RPMI7951 (cell line): ENCODE measurements at regions not wholly inside any gene's neighbourhood (a gene's known extent, or its start where the extent isn't known, plus 50 kb on each side); places are given as distances from the start of the nearest gene placed in this dataset.
"Not testable (repeated sequence)": the region's sequence is repeated elsewhere in the genome, so short reads cannot be mapped to it uniquely, and the experiment has no call there.

Experiments
- DNase-seq: peaks from one replicate; pipeline ENCODE4 v3.0.0-alpha.2; 2012; ENCODE audit warnings: low read depth

GRCh38 chr18:60017371-60017770 is 117.6 kb downstream of the PMAIP1 start:
- DNase-seq = no peak

- not testable (repeated sequence) for DNase-seq
These were observed 116.0 kb downstream of the PMAIP1 start for GRCh38 chr18:60015826-60016225.

GRCh38 chr18:60013148-60013547 is 113.4 kb downstream of the PMAIP1 start:
- DNase-seq = not testable (repeated sequence)

- DNase-seq = no peak
These were observed 111.2 kb downstream of the PMAIP1 start for GRCh38 chr18:60010984-60011383.

GRCh38 chr18:60010513-60010912 is 110.7 kb downstream of the PMAIP1 start:
- no peak for DNase-seq

- DNase-seq = no peak
These were observed 107.9 kb downstream of the PMAIP1 start for GRCh38 chr18:60007661-60008060.

DNA sequence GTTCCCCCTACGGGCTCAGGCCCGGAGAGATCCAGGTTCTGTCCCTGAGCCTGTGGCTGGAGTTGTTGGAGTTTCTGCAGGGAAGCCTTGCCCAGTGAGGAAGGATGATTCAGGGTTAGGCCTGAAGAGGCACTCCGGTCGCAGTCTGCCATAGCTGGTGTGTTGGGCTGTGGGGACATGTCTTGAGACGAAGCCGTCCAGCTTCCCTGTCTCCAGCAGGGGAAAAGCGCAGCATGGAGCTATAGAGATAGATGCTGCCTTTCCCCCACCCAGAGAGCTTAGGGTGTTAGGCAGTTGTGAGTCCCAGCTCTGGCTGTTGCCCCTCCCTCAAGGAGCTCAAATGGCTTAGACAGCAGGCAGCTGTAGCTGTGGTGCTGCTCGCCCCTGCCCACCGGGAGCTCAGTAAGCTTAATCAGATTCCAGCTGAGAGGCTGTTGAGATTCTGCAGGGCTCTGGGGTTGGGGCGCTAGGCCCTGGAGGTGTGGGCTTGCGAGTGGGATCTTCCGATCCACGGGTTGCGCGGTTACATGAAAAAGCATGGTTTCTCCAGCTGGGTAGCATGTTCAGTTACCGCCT is 103.9 kb downstream of the PMAIP1 start:
- DNase-seq = no peak

DNA sequence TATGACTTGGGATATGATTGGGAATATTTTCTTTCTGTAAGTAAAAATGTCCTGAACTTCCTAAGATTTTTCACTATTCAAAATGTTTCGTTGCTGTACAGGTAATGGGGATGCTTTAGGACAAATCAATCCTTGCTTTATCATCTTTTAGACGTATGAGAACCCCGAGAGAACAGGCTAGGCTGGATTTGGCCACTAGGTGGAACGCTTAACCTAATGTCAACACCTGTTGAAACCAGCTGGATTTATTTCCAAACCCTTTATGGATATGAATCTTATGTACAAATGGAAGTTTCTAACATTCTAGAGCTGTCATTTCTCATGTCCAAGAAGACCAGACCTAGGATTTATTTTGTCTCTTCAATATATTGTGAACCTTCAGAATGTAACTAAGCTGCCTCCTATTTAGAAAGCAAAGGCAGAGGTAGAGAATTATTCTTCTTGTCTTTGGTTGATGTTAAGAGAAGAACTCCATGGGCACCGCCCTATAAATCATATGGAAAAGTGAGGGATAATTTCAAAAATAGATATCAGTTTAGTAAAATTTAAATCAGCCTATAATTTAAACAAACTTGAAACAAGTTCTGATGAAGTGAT is 96.7 kb downstream of the PMAIP1 start:
- DNase-seq = peak; percentile 29

- peak; percentile 16 for DNase-seq
These were observed 94.6 kb downstream of the PMAIP1 start for GRCh38 chr18:59994357-59994756.

GRCh38 chr18:59993560-59993959 is 93.8 kb downstream of the PMAIP1 start:
- DNase-seq = peak; percentile 13

GRCh38 chr18:59990121-59990823 is 90.5 kb downstream of the PMAIP1 start:
- peak; percentile 6 for DNase-seq

- DNase-seq = peak; percentile 37
These were observed 88.4 kb downstream of the PMAIP1 start for GRCh38 chr18:59988098-59988706.

- no peak for DNase-seq
These were observed 87.3 kb downstream of the PMAIP1 start for GRCh38 chr18:59987102-59987501.

- DNase-seq = no peak
These were observed 86.3 kb downstream of the PMAIP1 start for GRCh38 chr18:59986139-59986538.

DNA sequence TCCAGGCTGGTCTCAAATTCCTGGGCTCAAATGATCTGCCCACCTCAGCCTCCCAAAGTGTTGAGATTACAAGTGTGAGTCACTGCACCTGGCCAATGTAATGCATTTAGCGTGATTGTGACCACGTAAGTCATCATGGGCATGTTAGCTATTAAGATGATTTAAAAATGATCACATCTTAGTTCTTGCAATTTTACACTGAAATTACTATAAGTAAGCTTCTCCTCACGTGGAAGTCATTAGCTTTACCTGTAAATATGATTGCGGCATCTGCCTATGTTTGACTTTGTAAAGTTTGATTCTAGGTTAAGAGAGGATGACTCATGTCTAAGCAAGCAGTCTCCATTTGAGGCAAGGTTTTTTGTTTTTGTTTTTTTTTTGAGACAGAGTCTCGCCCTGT is 85.5 kb downstream of the PMAIP1 start:
- no peak for DNase-seq

DNA sequence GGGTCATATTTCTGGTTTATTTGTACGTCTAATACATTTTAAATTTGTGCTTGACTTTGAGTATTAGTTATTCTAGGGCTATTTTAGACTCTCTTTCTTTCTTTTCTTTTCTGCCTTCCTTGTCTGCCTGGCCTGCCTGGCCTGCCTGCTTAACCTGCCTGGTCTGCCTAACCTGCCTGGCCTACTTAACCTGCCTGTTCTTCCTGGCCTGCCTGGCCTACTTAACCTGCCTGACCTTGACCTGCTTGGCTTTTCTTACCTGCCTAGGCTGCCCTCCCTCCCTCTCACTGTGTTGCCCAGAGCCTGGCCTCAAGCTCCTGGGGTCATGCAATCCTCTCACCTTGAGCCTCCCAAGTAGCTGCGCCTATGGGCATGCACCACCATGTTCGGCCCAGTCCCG is 83.7 kb downstream of the PMAIP1 start:
- no peak for DNase-seq

GRCh38 chr18:59980188-59980637 is 80.4 kb downstream of the PMAIP1 start:
- DNase-seq = no peak

GRCh38 chr18:59971871-59972428 is 72.2 kb downstream of the PMAIP1 start:
- no peak for DNase-seq

GRCh38 chr18:59971144-59971543 is 71.3 kb downstream of the PMAIP1 start:
- not testable (repeated sequence) for DNase-seq

DNA sequence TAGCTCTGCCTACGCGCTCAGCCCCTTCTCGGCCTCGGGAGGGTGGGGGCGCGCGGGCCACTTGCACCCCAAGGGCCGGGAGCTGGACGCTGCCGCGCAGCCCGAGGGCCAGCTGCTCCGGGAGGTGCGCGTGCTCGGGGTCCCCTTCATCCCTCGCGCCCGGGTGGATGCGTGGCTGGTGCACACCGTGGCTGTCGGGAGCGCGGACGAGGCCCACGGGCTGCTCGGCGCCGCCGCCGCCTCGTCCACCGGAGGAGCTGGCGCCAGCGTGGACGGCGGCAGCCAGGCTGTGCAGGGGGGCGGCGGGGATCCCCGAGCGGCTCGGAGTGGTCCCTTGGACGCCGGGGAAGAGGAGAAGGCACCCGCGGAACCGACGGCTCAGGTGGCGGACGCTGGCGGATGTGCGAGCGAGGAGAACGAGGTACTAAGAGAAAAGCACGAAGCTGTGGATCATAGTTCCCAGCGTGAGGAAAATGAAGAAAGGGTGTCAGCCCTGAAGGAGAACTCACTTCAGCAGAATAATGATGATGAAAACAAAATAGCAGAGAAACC is 69.8 kb downstream of the PMAIP1 start:
- DNase-seq = not testable (repeated sequence)

GRCh38 chr18:59968583-59968982 is 68.8 kb downstream of the PMAIP1 start:
- DNase-seq = no peak

DNA sequence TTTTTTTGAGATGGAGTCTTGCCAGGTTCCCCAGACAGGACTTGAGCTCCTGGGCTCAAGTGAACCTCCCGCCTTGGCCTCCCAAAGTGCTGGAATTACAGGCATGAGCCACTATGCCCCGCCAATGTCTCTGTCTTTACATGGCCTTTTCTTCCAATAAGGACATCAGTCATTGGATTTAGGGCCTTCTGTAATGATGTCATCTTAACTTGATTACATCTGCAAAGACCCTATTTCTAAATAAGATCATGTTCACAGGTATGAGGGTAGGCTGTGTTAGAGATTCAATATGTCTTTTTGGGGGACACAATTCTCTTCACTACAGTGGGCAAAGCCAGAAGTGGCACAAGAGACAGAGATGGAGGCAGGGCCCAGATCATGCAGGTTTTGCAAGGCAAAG is 68.1 kb downstream of the PMAIP1 start:
- DNase-seq = no peak
